ENCODE measurements at regions not wholly inside any gene's neighbourhood (a gene's known extent, or its start where the extent isn't known, plus 50 kb on each side); places are given as distances from the start of the nearest gene placed in this dataset.

DNA sequence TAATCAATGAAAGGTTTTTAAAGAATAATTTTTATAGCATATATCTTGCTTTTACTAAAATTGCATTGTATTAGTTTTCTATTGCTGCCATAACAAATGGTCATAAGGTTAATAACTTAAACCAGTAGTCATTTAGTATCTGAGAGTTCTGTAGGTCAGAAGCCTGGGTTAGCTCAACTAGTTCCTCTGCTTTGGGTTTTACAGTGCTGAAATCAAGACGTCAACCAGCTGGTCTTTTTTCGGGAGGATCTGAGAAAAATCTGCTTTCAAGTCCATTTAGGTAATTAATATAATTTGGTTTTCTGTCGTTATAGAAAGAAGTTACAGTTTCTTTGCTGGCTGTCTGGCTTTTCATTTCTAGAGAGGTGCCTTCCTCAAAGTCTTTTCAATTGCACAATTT lies 577.7 kb downstream of the MRPL39 start:
- Histone ChIP-seq H3K4me1 (ENCODE audit: control insufficient read depth in 1 of 2, low read depth in 2 of 2) (no peaks in the 10 kb centered on the region), H3K36me3 (no peaks in the 10 kb centered on the region), H3K4me3 (no peak overlapping the region), H3K27me3 (replicated peaks; ENCODE audit: insufficient read depth) (no peaks in the 10 kb centered on the region), H3K9me3 (no peaks in the 10 kb centered on the region), H3K27ac (no peak overlapping the region)
- TF ChIP-seq, protein P1, sequence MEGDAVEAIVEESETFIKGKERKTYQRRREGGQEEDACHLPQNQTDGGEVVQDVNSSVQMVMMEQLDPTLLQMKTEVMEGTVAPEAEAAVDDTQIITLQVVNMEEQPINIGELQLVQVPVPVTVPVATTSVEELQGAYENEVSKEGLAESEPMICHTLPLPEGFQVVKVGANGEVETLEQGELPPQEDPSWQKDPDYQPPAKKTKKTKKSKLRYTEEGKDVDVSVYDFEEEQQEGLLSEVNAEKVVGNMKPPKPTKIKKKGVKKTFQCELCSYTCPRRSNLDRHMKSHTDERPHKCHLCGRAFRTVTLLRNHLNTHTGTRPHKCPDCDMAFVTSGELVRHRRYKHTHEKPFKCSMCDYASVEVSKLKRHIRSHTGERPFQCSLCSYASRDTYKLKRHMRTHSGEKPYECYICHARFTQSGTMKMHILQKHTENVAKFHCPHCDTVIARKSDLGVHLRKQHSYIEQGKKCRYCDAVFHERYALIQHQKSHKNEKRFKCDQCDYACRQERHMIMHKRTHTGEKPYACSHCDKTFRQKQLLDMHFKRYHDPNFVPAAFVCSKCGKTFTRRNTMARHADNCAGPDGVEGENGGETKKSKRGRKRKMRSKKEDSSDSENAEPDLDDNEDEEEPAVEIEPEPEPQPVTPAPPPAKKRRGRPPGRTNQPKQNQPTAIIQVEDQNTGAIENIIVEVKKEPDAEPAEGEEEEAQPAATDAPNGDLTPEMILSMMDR (IDR thresholded peaks at IDR 0.05), result no peak
- DNase-seq (ENCODE audit: low spot score), result no peak
- no peak for ATAC-seq (ENCODE audit: insufficient number of reproducible peaks, low FRiP score, low read depth)

DNA sequence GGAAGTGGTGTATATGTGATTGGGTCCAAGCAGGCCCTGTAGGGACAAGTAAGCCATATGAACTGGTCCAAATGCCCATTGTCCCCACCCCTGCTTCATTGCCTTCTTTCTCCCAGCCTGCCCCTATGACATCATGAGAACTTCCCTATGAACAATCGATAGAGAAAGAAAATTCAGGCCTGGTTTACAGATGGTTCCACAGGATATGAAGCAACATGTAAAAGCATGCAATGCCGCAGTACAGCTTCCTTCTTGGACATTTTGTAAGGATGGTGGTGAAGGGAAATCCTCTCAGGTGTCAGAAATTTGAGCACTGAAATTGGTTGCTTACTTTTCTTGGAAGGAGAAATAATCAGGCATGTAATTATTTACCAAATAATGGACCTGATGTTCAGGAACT lies 581.7 kb downstream of the MRPL39 start:
- no peak overlapping the region for H3K27ac ChIP-seq
- no peaks in the 10 kb centered on the region for H3K4me1 ChIP-seq (ENCODE audit: control insufficient read depth in 1 of 2, low read depth in 2 of 2)
- TF ChIP-seq, protein P1 (IDR thresholded peaks at IDR 0.05), result no peak
- ATAC-seq (ENCODE audit: insufficient number of reproducible peaks, low FRiP score, low read depth), result no peak
- H3K4me3 ChIP-seq, result no peak overlapping the region
- DNase-seq (ENCODE audit: low spot score), result no peak
- no peaks in the 10 kb centered on the region for H3K27me3 ChIP-seq (replicated peaks; ENCODE audit: insufficient read depth)
- no peaks in the 10 kb centered on the region for H3K36me3 ChIP-seq
- H3K9me3 ChIP-seq, result no peaks in the 10 kb centered on the region

DNA sequence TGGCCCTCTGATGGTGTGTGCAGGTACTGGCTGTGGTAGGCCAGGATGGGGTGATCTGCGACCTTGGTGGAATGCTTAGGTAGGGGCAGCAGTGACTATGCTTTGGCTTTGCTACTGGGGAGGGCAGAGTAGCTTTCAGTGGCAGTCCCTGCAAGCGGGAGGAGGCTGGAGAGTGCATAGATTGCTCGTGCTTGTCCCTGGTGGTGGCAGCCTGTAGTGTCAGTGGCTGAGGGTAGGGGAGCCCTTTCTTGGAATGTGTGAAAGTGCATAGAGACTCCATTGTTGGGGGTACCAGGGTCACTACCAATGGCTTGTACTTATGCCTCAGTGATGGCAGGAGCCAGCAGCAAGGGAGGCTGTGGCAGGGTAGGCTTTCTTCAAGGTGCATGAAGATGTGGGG lies 582.6 kb downstream of the MRPL39 start:
- ATAC-seq (ENCODE audit: insufficient number of reproducible peaks, low FRiP score, low read depth) (no peak), DNase-seq (ENCODE audit: low spot score) (no peak)
- Histone ChIP-seq H3K27me3 (replicated peaks; ENCODE audit: insufficient read depth) (no peaks in the 10 kb centered on the region), H3K4me3 (no peak overlapping the region), H3K9me3 (no peaks in the 10 kb centered on the region), H3K36me3 (no peaks in the 10 kb centered on the region), H3K27ac (no peak overlapping the region), H3K4me1 (ENCODE audit: control insufficient read depth in 1 of 2, low read depth in 2 of 2) (no peaks in the 10 kb centered on the region)
- TF ChIP-seq, protein P1 (IDR thresholded peaks at IDR 0.05), result no peak

DNA sequence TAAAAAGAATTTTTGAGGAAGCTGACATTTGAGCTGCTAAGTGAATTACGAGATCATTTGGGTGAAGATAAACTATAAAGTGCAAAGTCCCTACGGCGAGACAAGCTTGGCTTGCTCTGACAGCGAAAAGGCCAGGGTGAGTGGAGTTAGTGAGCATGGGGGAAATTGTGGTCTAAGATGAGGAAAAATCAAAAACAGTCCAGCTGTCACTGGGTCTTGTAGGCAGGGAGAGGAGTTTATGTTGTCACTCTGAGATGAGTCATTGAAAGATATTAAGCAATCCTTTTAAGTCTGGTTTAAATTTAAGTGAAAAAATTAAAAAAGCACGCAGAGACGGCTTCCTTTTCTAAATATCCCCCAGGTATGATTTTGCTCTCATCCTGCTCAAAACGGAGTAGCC lies 601.9 kb downstream of the MRPL39 start:
- Histone ChIP-seq H3K9me3 (no peaks in the 10 kb centered on the region), H3K27me3 (replicated peaks; ENCODE audit: insufficient read depth) (no peaks in the 10 kb centered on the region), H3K27ac (no peak overlapping the region), H3K4me1 (ENCODE audit: control insufficient read depth in 1 of 2, low read depth in 2 of 2) (no peaks in the 10 kb centered on the region), H3K4me3 (no peak overlapping the region), H3K36me3 (no peaks in the 10 kb centered on the region)
- TF ChIP-seq, protein P1 (IDR thresholded peaks at IDR 0.05), result no peak
- ATAC-seq (ENCODE audit: insufficient number of reproducible peaks, low FRiP score, low read depth) (no peak), DNase-seq (ENCODE audit: low spot score) (no peak)

DNA sequence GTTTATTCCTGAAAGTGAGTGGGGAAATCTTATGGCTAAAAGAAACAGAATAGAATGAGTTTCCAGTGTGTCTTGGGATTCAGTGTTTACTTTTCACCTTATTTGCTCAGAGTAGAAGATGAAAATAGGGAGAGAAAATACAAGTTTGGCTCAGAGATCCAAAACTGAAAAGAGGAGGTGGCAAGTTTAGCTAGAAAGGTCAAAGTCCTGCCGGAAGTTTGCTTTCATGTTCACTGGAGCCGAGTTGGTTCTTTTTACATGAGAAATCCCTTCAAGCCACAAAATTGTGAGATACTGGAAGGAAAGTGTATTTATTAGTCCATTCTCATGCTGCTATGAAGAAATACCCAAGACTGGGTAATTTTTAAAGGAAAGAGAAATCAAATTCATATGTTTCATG lies 604.6 kb downstream of the MRPL39 start:
- Histone ChIP-seq H3K36me3 (no peaks in the 10 kb centered on the region), H3K9me3 (no peaks in the 10 kb centered on the region), H3K4me3 (no peak overlapping the region), H3K27ac (no peak overlapping the region), H3K4me1 (ENCODE audit: control insufficient read depth in 1 of 2, low read depth in 2 of 2) (no peaks in the 10 kb centered on the region), H3K27me3 (replicated peaks; ENCODE audit: insufficient read depth) (no peaks in the 10 kb centered on the region)
- DNase-seq (ENCODE audit: low spot score) (no peak), ATAC-seq (ENCODE audit: insufficient number of reproducible peaks, low FRiP score, low read depth) (no peak)
- TF ChIP-seq, protein P1 (IDR thresholded peaks at IDR 0.05), result no peak
